Duodenal mucosa (tissue), 2 donors: ENCODE measurements at regions not wholly inside any gene's neighbourhood (a gene's known extent, or its start where the extent isn't known, plus 50 kb on each side); places are given as distances from the start of the nearest gene placed in this dataset.

ENCODE experiments used
- H3K27ac ChIP-seq: one replicate; pipeline ENCODE4 v1.7.0; 2013; ENCODE audit warnings: low read depth, low read length
- H3K27me3 ChIP-seq, 2 donors: one replicate each; pipeline ENCODE4 v1.7.0; 2013; ENCODE audit warnings: low read length in 2 of 2, control low read depth in 1 of 2; ENCODE audit not compliant: insufficient read depth in 2 of 2, control insufficient read depth in 1 of 2
- H3K36me3 ChIP-seq, 2 donors: one replicate each; pipeline ENCODE4 v1.7.0; 2013; ENCODE audit warnings: low read length in 2 of 2, control low read depth in 1 of 2; ENCODE audit not compliant: insufficient read depth in 2 of 2, control insufficient read depth in 1 of 2
- H3K4me1 ChIP-seq, 2 donors: one replicate each; pipeline ENCODE4 v1.7.0; 2013; ENCODE audit warnings: low read length in 2 of 2, control low read depth in 1 of 2; ENCODE audit not compliant: insufficient read depth in 2 of 2, control insufficient read depth in 1 of 2
- H3K4me3 ChIP-seq, 2 donors: one replicate each; pipeline ENCODE4 v1.7.0; 2013; ENCODE audit warnings: low read length in 2 of 2, low read depth in 1 of 2
- H3K9ac ChIP-seq, 2 donors: one replicate each; pipeline ENCODE4 v1.7.0; 2013; ENCODE audit warnings: low read length in 2 of 2, low read depth in 1 of 2
- H3K9me3 ChIP-seq, 2 donors: one replicate each; pipeline ENCODE4 v1.7.0; 2013; ENCODE audit warnings: low read length in 2 of 2, control low read depth in 1 of 2; ENCODE audit not compliant: control insufficient read depth in 1 of 2

DNA sequence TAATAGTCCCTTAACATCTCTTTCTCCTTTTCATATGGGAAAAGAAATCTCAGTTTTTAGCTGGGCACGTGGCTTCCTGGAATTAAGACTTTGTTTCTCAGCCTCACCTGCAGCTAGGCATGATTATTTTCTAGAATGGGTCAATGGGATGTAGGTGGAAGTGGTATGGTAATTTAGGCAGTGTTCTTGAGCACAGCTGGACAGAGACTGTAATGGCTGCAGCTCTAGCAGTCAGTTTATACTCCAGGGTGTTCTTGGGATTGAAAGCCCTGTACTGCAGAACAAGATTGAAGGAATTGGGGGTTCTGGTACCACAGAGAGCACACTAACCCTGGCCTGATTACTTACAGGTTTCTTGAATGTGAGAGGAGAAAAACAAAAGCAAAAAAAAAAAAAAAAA lies 455.9 kb upstream of the ZNF608 start:
- Histone ChIP-seq H3K36me3 (no peaks in the 10 kb centered on the region), H3K27me3 (no peaks in the 10 kb centered on the region), H3K4me3 (no peak overlapping the region), H3K9me3 (no peaks in the 10 kb centered on the region), H3K27ac (no peak overlapping the region), H3K9ac (no peak overlapping the region), H3K4me1 (peaks cover 11 to 12% of the 10 kb centered on the region in 2 donors)

GRCh38 chr5:125202871-125203438 lies 456.5 kb upstream of the ZNF608 start:
- Histone ChIP-seq H3K4me3 (no peak overlapping the region), H3K27me3 (no peaks in the 10 kb centered on the region), H3K36me3 (no peaks in the 10 kb centered on the region), H3K9ac (no peak overlapping the region), H3K27ac (no peak overlapping the region), H3K9me3 (no peaks in the 10 kb centered on the region), H3K4me1 (peaks cover 11 to 12% of the 10 kb centered on the region in 2 donors)

GRCh38 chr5:125203912-125204311 lies 457.5 kb upstream of the ZNF608 start:
- Histone ChIP-seq H3K9me3 (no peaks in the 10 kb centered on the region), H3K9ac (no peak overlapping the region), H3K36me3 (no peaks in the 10 kb centered on the region), H3K27ac (no peak overlapping the region), H3K4me3 (no peak overlapping the region), H3K4me1 (peaks cover 4 to 8% of the 10 kb centered on the region in 2 donors), H3K27me3 (no peaks in the 10 kb centered on the region)

DNA sequence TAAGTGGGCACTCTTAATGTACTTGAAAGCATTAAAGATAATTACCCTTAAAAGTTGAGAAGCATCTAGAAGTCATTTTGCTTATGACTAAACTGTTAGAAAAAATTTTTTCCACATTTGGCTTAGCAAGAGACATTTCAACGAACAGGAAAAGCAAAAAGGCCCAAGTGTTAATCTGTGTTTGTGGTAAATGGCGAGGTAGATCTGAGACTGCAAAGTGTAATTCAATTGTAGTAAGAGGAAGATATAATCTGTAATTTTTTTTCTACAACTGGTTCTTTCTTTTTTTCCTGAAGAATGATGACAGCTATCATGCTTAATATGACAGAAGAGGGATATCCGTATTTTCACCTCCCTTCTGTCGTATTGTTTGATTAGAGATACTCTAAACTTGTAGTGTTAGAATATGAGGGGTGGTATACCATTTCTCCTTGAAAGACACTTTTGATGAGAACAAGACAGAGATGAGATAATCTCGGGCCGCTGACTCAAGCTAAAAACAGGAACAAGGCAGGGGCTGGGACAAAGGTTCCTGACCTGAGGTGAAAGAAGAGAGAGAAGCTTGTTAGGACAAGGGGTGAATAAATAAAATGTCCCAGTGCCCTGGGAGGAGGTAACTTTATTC lies 459.3 kb upstream of the ZNF608 start:
- Histone ChIP-seq H3K27me3 (no peaks in the 10 kb centered on the region), H3K9ac (no peak overlapping the region), H3K27ac (no peak overlapping the region), H3K4me1 (peaks cover under 1 to 2% of the 10 kb centered on the region in 2 donors), H3K4me3 (no peak overlapping the region), H3K36me3 (no peaks in the 10 kb centered on the region), H3K9me3 (no peaks in the 10 kb centered on the region)

DNA sequence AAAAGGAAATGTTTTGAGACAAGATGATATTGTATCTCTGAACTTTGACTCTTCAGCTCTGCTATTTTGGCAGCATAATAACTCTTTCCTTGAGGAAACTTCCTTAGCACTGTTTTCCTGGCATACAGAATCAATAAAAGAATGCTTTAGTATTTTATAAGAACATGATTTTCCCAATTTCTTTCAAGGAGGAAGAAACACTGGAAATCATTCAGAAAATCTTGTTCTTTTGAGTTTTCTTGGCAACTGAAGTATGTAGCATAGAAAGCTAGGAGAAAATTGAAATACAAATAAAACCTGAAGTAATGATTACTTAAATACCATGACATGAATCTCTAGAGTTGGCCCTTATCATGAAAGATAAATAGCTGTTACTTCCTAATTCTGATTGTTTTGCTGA lies 461.4 kb upstream of the ZNF608 start:
- Histone ChIP-seq H3K4me3 (no peak overlapping the region), H3K36me3 (no peaks in the 10 kb centered on the region), H3K27me3 (no peaks in the 10 kb centered on the region), H3K27ac (no peak overlapping the region), H3K4me1 (no peaks in the 10 kb centered on the region), H3K9ac (no peak overlapping the region), H3K9me3 (no peaks in the 10 kb centered on the region)

DNA sequence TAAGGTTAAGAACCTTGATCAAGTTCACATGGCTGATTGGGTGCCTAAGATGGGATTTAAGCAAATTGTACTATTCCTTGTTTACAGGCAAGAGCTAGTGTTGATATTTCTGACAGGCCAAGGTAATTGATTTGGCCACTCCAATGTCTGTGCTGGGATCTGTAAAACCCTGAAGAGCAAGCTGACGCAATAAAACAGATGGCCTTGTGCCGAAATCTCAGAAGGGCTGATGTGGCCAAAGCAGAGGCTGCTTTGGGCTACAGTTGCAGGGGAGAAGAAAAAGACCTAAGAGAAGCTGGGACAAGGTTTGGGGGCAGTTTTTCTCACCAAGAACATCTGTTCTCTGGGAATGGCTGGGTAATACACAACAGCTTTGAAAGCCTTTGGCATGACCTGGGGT lies 463.2 kb upstream of the ZNF608 start:
- Histone ChIP-seq H3K36me3 (no peaks in the 10 kb centered on the region), H3K4me3 (no peak overlapping the region), H3K27me3 (no peaks in the 10 kb centered on the region), H3K9ac (no peak overlapping the region), H3K4me1 (no peaks in the 10 kb centered on the region), H3K27ac (no peak overlapping the region), H3K9me3 (no peaks in the 10 kb centered on the region)

GRCh38 chr5:125210242-125210947 lies 464.0 kb upstream of the ZNF608 start:
- Histone ChIP-seq H3K9ac (no peak overlapping the region), H3K27ac (no peak overlapping the region)

GRCh38 chr5:125214080-125214479 lies 467.6 kb upstream of the ZNF608 start:
- H3K4me1 ChIP-seq: no peaks in the 10 kb centered on the region
- H3K9ac ChIP-seq: no peak overlapping the region

More at GRCh38 chr5:125210242-125210947, 464.0 kb upstream of the ZNF608 start:
- no peak overlapping the region for H3K4me3 ChIP-seq
- H3K36me3 ChIP-seq: no peaks in the 10 kb centered on the region
- H3K27me3 ChIP-seq: no peaks in the 10 kb centered on the region
- H3K4me1 ChIP-seq: no peaks in the 10 kb centered on the region
- H3K9me3 ChIP-seq: no peaks in the 10 kb centered on the region

GRCh38 chr5:125215593-125215992 lies 469.2 kb upstream of the ZNF608 start:
- no peaks in the 10 kb centered on the region for H3K36me3 ChIP-seq
- H3K4me1 ChIP-seq: no peaks in the 10 kb centered on the region
- no peaks in the 10 kb centered on the region for H3K27me3 ChIP-seq
- H3K9ac ChIP-seq: no peak overlapping the region
- no peaks in the 10 kb centered on the region for H3K9me3 ChIP-seq
- no peak overlapping the region for H3K27ac ChIP-seq
- H3K4me3 ChIP-seq: no peak overlapping the region

More at GRCh38 chr5:125214080-125214479, 467.6 kb upstream of the ZNF608 start:
- Histone ChIP-seq H3K9me3 (no peaks in the 10 kb centered on the region), H3K27me3 (no peaks in the 10 kb centered on the region), H3K4me3 (no peak overlapping the region), H3K27ac (no peak overlapping the region), H3K36me3 (no peaks in the 10 kb centered on the region)

DNA sequence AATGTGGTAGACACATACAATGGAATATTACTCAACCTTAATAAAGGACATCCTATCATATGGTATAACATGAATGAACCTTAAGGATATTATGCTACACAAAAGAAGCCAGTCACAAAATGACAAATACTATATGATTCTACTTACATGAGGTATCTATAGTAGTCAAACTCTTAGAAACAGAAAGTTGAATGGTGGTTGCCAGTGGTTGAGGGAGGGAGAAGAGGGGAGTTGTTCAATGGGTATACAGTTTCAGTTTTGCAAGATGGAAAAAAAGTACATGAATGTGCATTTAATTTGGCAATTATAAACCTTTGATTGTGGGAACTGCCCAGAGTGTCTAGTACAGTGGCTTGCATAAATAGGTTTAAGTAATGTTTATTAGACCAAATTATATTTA lies 473.3 kb upstream of the ZNF608 start:
- H3K4me1 ChIP-seq: no peaks in the 10 kb centered on the region
- H3K36me3 ChIP-seq: no peaks in the 10 kb centered on the region

More for the DNA sequence above, 473.3 kb upstream of the ZNF608 start:
- Histone ChIP-seq H3K9me3 (no peaks in the 10 kb centered on the region), H3K4me3 (no peak overlapping the region), H3K27ac (no peak overlapping the region), H3K27me3 (no peaks in the 10 kb centered on the region), H3K9ac (no peak overlapping the region)
